Coronary artery (tissue), 2 donors: ENCODE measurements at regions not wholly inside any gene's neighbourhood (a gene's known extent, or its start where the extent isn't known, plus 50 kb on each side); places are given as distances from the start of the nearest gene placed in this dataset.

Experiments
- DNase-seq: peaks from one replicate; pipeline ENCODE4 v3.0.0-alpha.2; 2017; ENCODE audit warnings: low spot score
- H3K27ac ChIP-seq, 2 donors: fragments of 200-600 bp; sonication (generic); one replicate each; pipeline ENCODE4 v1.5.1; 2016 to 2019
- H3K4me3 ChIP-seq: fragments of 200-600 bp; sonication (generic); 2 replicates; pipeline ENCODE4 v1.5.1; 2016; ENCODE audit warnings: mild to moderate bottlenecking, moderate library complexity
- CTCF ChIP-seq: fragments of 200-600 bp; sonication (generic); IDR thresholded peaks from one replicate; pipeline ENCODE4 v1.5.1; 2019; ENCODE audit warnings: antibody characterized with exemption

DNA sequence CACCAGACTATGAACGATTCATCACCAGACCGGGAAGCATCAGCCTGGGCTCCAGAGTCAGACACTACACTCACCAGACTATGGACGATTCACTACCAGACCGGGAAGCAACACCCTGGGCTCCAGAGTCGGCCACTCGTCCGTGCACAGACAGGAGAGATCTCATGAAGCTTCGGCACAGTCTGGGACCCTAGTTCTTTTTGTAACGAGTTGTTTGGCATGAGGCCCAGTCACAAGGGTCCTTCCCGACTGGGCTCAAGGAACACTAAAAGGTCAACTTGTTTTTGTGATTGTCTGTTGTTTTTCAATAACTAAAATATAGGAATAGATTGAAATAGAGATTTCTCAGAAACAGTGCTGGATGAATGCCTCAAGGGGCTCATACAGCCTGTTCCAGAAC is 1141.6 kb upstream of the MIR17HG start:
- no peak overlapping the region for H3K27ac ChIP-seq
- DNase-seq = no peak
- no peak overlapping the region for H3K4me3 ChIP-seq
- no peak for TF ChIP-seq CTCF

DNA sequence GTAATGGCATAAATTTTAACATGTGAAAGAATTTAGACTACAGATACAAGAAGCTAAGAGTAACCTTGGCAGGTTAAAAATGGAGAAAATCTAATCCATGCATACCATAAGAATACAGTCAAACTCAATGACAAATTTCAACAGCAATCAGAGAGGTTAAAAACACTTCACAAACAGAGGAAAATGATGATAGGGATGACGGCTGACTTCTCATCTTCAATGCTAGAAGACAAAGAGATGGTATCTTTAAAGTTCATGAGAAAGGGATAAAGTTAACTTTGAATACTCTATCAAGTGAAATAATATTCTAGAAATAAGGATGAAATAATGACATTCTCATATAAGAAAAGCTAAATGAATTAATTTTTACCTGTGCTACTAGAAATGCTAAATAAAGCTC is 1130.2 kb upstream of the MIR17HG start:
- no peak overlapping the region for H3K27ac ChIP-seq
- H3K4me3 ChIP-seq = no peak overlapping the region
- no peak for DNase-seq
- no peak for TF ChIP-seq CTCF

- TF ChIP-seq CTCF = no peak
- no peak for DNase-seq
- no peak overlapping the region for H3K27ac ChIP-seq
- no peak overlapping the region for H3K4me3 ChIP-seq
These were observed 1124.7 kb upstream of the MIR17HG start for GRCh38 chr13:90222758-90223157.

GRCh38 chr13:90230311-90230710 is 1117.2 kb upstream of the MIR17HG start:
- no peak for DNase-seq
- Histone ChIP-seq H3K27ac (no peak overlapping the region), H3K4me3 (no peak overlapping the region)
- TF ChIP-seq CTCF = no peak

- no peak overlapping the region for H3K4me3 ChIP-seq
- no peak for TF ChIP-seq CTCF
- no peak overlapping the region for H3K27ac ChIP-seq
- no peak for DNase-seq
These were observed 1115.2 kb upstream of the MIR17HG start for GRCh38 chr13:90232291-90232690.

DNA sequence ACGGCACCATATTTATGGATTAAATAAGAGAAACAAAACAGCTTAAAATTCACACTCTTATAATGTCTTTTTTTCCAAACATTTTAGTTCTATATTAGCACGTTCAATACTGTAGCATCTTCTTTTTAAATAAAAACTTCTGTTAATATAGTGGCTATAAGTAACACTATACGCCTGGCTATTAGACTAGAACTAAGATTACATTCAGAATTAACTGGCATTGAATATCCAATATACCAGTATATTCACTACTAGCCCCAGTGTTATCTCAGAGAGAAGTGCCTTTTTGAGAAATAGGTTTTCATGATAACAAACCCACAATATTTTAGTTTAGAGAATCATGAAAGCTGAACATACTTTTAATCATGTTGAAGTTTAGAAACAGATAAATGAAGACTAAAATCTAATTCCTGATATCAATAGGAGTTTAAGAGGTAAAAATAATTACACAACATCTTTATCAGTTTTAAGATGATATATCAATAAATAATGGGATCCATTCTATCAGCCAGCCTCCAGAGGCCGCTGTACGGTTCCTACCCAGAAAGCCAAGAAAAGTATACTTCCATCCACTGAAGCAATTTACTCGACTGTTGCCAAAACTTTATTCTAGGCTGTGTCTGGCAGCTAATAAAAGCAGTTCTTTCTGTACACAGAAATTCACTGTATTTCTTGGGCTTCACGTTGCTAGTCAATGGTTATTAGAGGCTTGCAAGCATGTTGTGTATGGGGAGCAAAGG is 1113.4 kb upstream of the MIR17HG start:
- Histone ChIP-seq H3K27ac (no peak overlapping the region), H3K4me3 (no peak overlapping the region)
- no peak for TF ChIP-seq CTCF
- no peak for DNase-seq

- DNase-seq = no peak
- no peak for TF ChIP-seq CTCF
- H3K4me3 ChIP-seq = no peak overlapping the region
- H3K27ac ChIP-seq = no peak overlapping the region
These were observed 1109.6 kb upstream of the MIR17HG start for GRCh38 chr13:90237852-90238251.
